Endothelial cell of umbilical vein (primary cell): ENCODE measurements at regions not wholly inside any gene's neighbourhood (a gene's known extent, or its start where the extent isn't known, plus 50 kb on each side); places are given as distances from the start of the nearest gene placed in this dataset.

ENCODE experiments used
- BruUV-seq: library from RNA; stranded (reverse); fragments of 400-500 nt; replicated peaks from 2 replicates; lab custom pipeline; 2021; lab: Mats Ljungman, UMichigan
- CTCF ChIA-PET: fragments of 300-600, 350-600 bp; sonication (Branson Sonifier 250); formaldehyde crosslinking; loops from one replicate; lab custom pipeline; 2021; ENCODE audit warnings: antibody characterized with exemption, inconsistent platforms; lab: Charles Lee
- POLR2A ChIA-PET: fragments of 300-600, 350-600 bp; sonication (Branson Sonifier 250); formaldehyde crosslinking; loops from one replicate; lab custom pipeline; 2021; ENCODE audit warnings: antibody characterized with exemption, inconsistent platforms; lab: Charles Lee
- DNase-seq: peaks from one replicate; pipeline ENCODE4 v3.0.0-alpha.2; 2011; ENCODE audit warnings: low read depth, low spot score
- FAIRE-seq: peaks from 2 replicates; lab custom pipeline; 2011; peaks lifted over from hg19 to GRCh38; lab: Jason Lieb, UNC
- H2AFZ ChIP-seq: 2 replicates; pipeline ENCODE4 v1.6.0; 2012; ENCODE audit warnings: low read depth, low read length, control low read depth, inconsistent platforms
- H3K27ac ChIP-seq: 2 replicates; pipeline ENCODE4 v1.5.1; 2011; ENCODE audit warnings: low read depth, mild to moderate bottlenecking, control low read depth, low read length, moderate library complexity; ENCODE audit not compliant: insufficient read depth
- H3K27me3 ChIP-seq, 2 experiments: 2 replicates each; pipeline versions ENCODE4 v1.6.0 to v1.6.1; 2011; ENCODE audit warnings: low read length in 2 of 2, mixed read lengths in 1 of 2; ENCODE audit not compliant: control insufficient read depth in 2 of 2, insufficient read depth in 2 of 2
- H3K36me3 ChIP-seq, 2 experiments: 2 replicates in 1 of 2; 3 replicates in 1 of 2; pipeline ENCODE4 v1.5.1; 2011; ENCODE audit warnings: low read length in 2 of 2, mild to moderate bottlenecking in 1 of 2, moderate library complexity in 1 of 2; ENCODE audit not compliant: control insufficient read depth in 2 of 2, insufficient read depth in 2 of 2; ENCODE audit errors: extremely low read depth in 1 of 2
- H3K4me1 ChIP-seq: 3 replicates; pipeline ENCODE4 v1.5.1; 2011; ENCODE audit warnings: mild to moderate bottlenecking, low read length; ENCODE audit not compliant: control insufficient read depth, insufficient read depth; ENCODE audit errors: extremely low read depth
- H3K4me2 ChIP-seq: 2 replicates; pipeline ENCODE4 v1.6.1; 2011; ENCODE audit warnings: low read length, control low read depth, mixed read lengths; ENCODE audit not compliant: insufficient read depth
- H3K4me3 ChIP-seq, 3 experiments: fragments of 200-600 bp in 1 of 3; sonication (generic), shearing (Covaris generic) in 1 of 3; replicated peaks in 1 of 3; 2 replicates each; pipeline ENCODE4 v1.5.1; 2011 to 2016; ENCODE audit warnings: control low read depth in 3 of 3, low read length in 3 of 3, mild to moderate bottlenecking in 2 of 3, inconsistent platforms in 1 of 3, low read depth in 1 of 3, moderate library complexity in 1 of 3; ENCODE audit not compliant: insufficient read depth in 1 of 3
- H3K79me2 ChIP-seq: 2 replicates; pipeline ENCODE4 v1.6.0; 2012; ENCODE audit warnings: low read length, inconsistent platforms; ENCODE audit not compliant: control insufficient read depth, insufficient read depth
- H3K9ac ChIP-seq: replicated peaks from 2 replicates; pipeline ENCODE3; 2011; ENCODE audit warnings: low read length, control low read depth; ENCODE audit not compliant: insufficient read depth; ENCODE audit errors: extremely low read depth
- H3K9me1 ChIP-seq: replicated peaks from 3 replicates; pipeline ENCODE4 v1.6.0; 2011; ENCODE audit warnings: mild to moderate bottlenecking, low read length; ENCODE audit not compliant: control insufficient read depth, insufficient read depth; ENCODE audit errors: extremely low read depth
- H3K9me3 ChIP-seq: replicated peaks from 2 replicates; pipeline ENCODE4 v1.5.1; 2012; ENCODE audit warnings: low read length, inconsistent platforms; ENCODE audit not compliant: control insufficient read depth, insufficient read depth
- H4K20me1 ChIP-seq: replicated peaks from 2 replicates; pipeline ENCODE3; 2011; ENCODE audit warnings: mild to moderate bottlenecking, low read length; ENCODE audit not compliant: control insufficient read depth, insufficient read depth; ENCODE audit errors: extremely low read depth
- CTCF ChIP-seq, 2 donors: IDR thresholded peaks; 1 replicate in 1 of 2; 2 replicates in 1 of 2; pipeline ENCODE4 v1.5.1; 2011; ENCODE audit warnings: low read length in 2 of 2, mild to moderate bottlenecking in 2 of 2, moderate library complexity in 2 of 2, control low read depth in 1 of 2, inconsistent platforms in 1 of 2, low read depth in 1 of 2; ENCODE audit not compliant: insufficient read depth in 1 of 2; ENCODE audit errors: extremely low read depth in 1 of 2
- EZH2 ChIP-seq: IDR thresholded peaks from 2 replicates; pipeline ENCODE4 v1.6.1; 2012; ENCODE audit warnings: borderline replicate concordance, low read depth, mild to moderate bottlenecking, moderate library complexity, low read length, inconsistent platforms; ENCODE audit not compliant: severe bottlenecking
- FOS ChIP-seq: IDR thresholded peaks from 2 replicates; pipeline ENCODE4 v1.6.1; 2011; ENCODE audit warnings: mild to moderate bottlenecking, low read length, moderate library complexity, borderline replicate concordance; ENCODE audit not compliant: insufficient read depth
- GATA2 ChIP-seq: IDR thresholded peaks from 2 replicates; pipeline ENCODE4 v1.7.0; 2011; ENCODE audit warnings: low read depth, mild to moderate bottlenecking, moderate library complexity, mixed read lengths, low read length; ENCODE audit not compliant: insufficient read length, insufficient read depth
- JUN ChIP-seq: IDR thresholded peaks from 2 replicates; pipeline ENCODE4 v1.6.1; 2011; ENCODE audit warnings: borderline replicate concordance, low read depth; ENCODE audit not compliant: insufficient read length, insufficient read depth
- MAX ChIP-seq: IDR thresholded peaks from 2 replicates; pipeline ENCODE4 v1.6.1; 2011; ENCODE audit not compliant: insufficient read depth, insufficient read length
- MYC ChIP-seq: IDR thresholded peaks from one replicate; pipeline ENCODE4 v1.6.1; 2011; ENCODE audit warnings: mild to moderate bottlenecking, low read depth, low read length
- POLR2A ChIP-seq: IDR thresholded peaks from 2 replicates; pipeline ENCODE4 v1.6.1; 2012; ENCODE audit warnings: low read depth, mild to moderate bottlenecking, control low read depth, low read length
- POLR2AphosphoS5 ChIP-seq: IDR thresholded peaks from 2 replicates; pipeline ENCODE4 v1.6.1; 2012; ENCODE audit warnings: low read depth, mild to moderate bottlenecking, control low read depth, low read length, moderate library complexity; ENCODE audit not compliant: insufficient read depth
- dilution Hi-C: fragments of 300-500 bp; cut with MboI; formaldehyde crosslinking; loops from one replicate; pipeline ENCODE4 v1.15.0; 2019; ENCODE audit warnings: low sequenced_read_pairs; ENCODE audit not compliant: extremely low pct_ligation_motif_present
- intact Hi-C: fragments of 100-400 bp; cut with micrococcal nuclease; formaldehyde crosslinking; loops from one replicate; pipeline ENCODE4 v1.10.0; 2022

GRCh38 chr1:58905628-58906221, 121.9 kb upstream of the JUN start:
- TF ChIP-seq FOS (no peak), GATA2 (no peak), JUN (no peak), EZH2 (no peak), MYC (no peak), POLR2A (no peak), MAX (no peak), POLR2AphosphoS5 (no peak), CTCF (IDR thresholded peaks at IDR 0.05; ENCODE audit: extremely low read depth in 1 of 2, insufficient read depth in 1 of 2, low read depth in 1 of 2, low read length in 2 of 2) (no peak)

More at GRCh38 chr1:58905628-58906221, 121.9 kb upstream of the JUN start:
- Histone ChIP-seq H3K9me1 (no peaks in the 10 kb centered on the region), H3K27me3 (no peaks in the 10 kb centered on the region), H4K20me1 (no peaks in the 10 kb centered on the region), H3K27ac (no peak overlapping the region), H3K79me2 (no peaks in the 10 kb centered on the region), H3K36me3 (no peaks in the 10 kb centered on the region), H3K4me3 (no peak overlapping the region), H3K9ac (no peak overlapping the region), H3K4me2 (no peak overlapping the region), H3K4me1 (peaks cover 47% of the 10 kb centered on the region), H2AFZ (no peak overlapping the region), H3K9me3 (no peaks in the 10 kb centered on the region)
- dilution Hi-C loops (no loop called here), intact Hi-C loops (loop anchor here (2.0 kb wide), 1 partner anchor 391 kb away; the partner anchor contains the start of gene FGGY)
- BruUV-seq = no TSS peak
- FAIRE-seq = no peak
- POLR2A ChIA-PET = no interaction called here
- CTCF ChIA-PET = no interaction called here
- no peak for DNase-seq
